HepG2 (cell line): ENCODE measurements at regions not wholly inside any gene's neighbourhood (a gene's known extent, or its start where the extent isn't known, plus 50 kb on each side); places are given as distances from the start of the nearest gene placed in this dataset.

Experiments used
- ATAC-seq: fragments of 200-7000 bp; cut with Tn5 transposase; 3 replicates; pipeline ENCODE4 v1.9.1; 2020; ENCODE audit warnings: mild to moderate bottlenecking, moderate library complexity
- BruUV-seq: library from RNA; stranded (reverse); fragments of 400-500 nt; replicated peaks from 2 replicates; lab custom pipeline; 2021; lab: Mats Ljungman, UMichigan
- CTCF ChIA-PET: fragments of 300-600 bp; formaldehyde crosslinking; extraction: SDS; loops from one replicate; lab custom pipeline; 2021; ENCODE audit warnings: low total read pairs, inconsistent platforms, low intra/inter-chr PET ratio; lab: Yijun Ruan, JAX
- POLR2A ChIA-PET: fragments of 350-600 bp; sonication (Branson Sonifier 250); formaldehyde crosslinking; loops from one replicate; lab custom pipeline; 2020; ENCODE audit warnings: antibody characterized with exemption, inconsistent platforms; lab: Yijun Ruan, JAX
- DNase-seq: peaks from one replicate; pipeline ENCODE4 v3.0.0-alpha.2; 2015; ENCODE audit warnings: low spot score
- FAIRE-seq: peaks from 3 replicates; lab custom pipeline; 2011; peaks lifted over from hg19 to GRCh38; lab: Jason Lieb, UNC
- H2AFZ ChIP-seq: one replicate; pipeline ENCODE4 v1.6.1; 2011; ENCODE audit warnings: low read length, inconsistent platforms
- H3K27ac ChIP-seq: fragments of 300-600 bp; 3 replicates; pipeline ENCODE4 v1.8.0; 2011; ENCODE audit warnings: mixed run types, mild to moderate bottlenecking, mixed read lengths, low read length, inconsistent platforms; ENCODE audit not compliant: insufficient read depth; ENCODE audit errors: extremely low read length
- H3K27me3 ChIP-seq, 2 experiments: fragments of 200-600 bp in 1 of 2; 2 replicates in 1 of 2; 3 replicates in 1 of 2; pipeline versions ENCODE4 v1.6.0 to v1.8.0; 2011; ENCODE audit warnings: low read length in 2 of 2, mild to moderate bottlenecking in 2 of 2, moderate library complexity in 2 of 2, inconsistent platforms in 1 of 2; ENCODE audit not compliant: insufficient read depth in 2 of 2, control insufficient read depth in 1 of 2
- H3K36me3 ChIP-seq, 2 experiments: fragments of 200-600 bp in 1 of 2; replicated peaks in 1 of 2; 2 replicates in 1 of 2; 3 replicates in 1 of 2; pipeline versions ENCODE4 v1.5.1 to v1.8.0; 2011; ENCODE audit warnings: low read length in 2 of 2, inconsistent platforms in 1 of 2; ENCODE audit not compliant: insufficient read depth in 2 of 2, control insufficient read depth in 1 of 2
- H3K4me1 ChIP-seq: 2 replicates; pipeline ENCODE4 v1.5.1; 2012; ENCODE audit warnings: low read length, inconsistent platforms; ENCODE audit not compliant: insufficient read depth
- H3K4me2 ChIP-seq: 2 replicates; pipeline ENCODE4 v1.6.0; 2011; ENCODE audit warnings: low read depth, low read length, inconsistent platforms
- H3K4me3 ChIP-seq, 3 experiments: fragments of 200-600 bp in 1 of 3; sonication (generic), shearing (Covaris generic) in 1 of 3; replicated peaks in 1 of 3; 2 replicates each; pipeline ENCODE4 v1.5.1; 2011 to 2016; ENCODE audit warnings: low read length in 3 of 3, inconsistent platforms in 2 of 3, low read depth in 2 of 3, mild to moderate bottlenecking in 2 of 3, control low read depth in 1 of 3, mixed read lengths in 1 of 3; ENCODE audit not compliant: insufficient read depth in 1 of 3
- H3K79me2 ChIP-seq: one replicate; pipeline ENCODE4 v1.6.1; 2011; ENCODE audit warnings: low read length, inconsistent platforms; ENCODE audit not compliant: insufficient read depth
- H3K9ac ChIP-seq: 2 replicates; pipeline ENCODE4 v1.6.0; 2011; ENCODE audit warnings: mild to moderate bottlenecking, low read depth, low read length, inconsistent platforms; ENCODE audit not compliant: insufficient read depth
- H3K9me3 ChIP-seq: 2 replicates; pipeline ENCODE4 v1.5.1; 2012; ENCODE audit warnings: mild to moderate bottlenecking, low read length
- H4K20me1 ChIP-seq: 2 replicates; pipeline ENCODE4 v1.6.0; 2011; ENCODE audit warnings: inconsistent platforms, mild to moderate bottlenecking, low read length, moderate library complexity; ENCODE audit not compliant: insufficient read depth
- DRAP1 ChIP-seq: IDR thresholded peaks from 2 replicates; pipeline ENCODE4 v1.6.1; 2016; ENCODE audit warnings: missing genetic modification reagents, missing compliant biosample characterization
- IRX3 ChIP-seq: sonication (generic); formaldehyde crosslinking; IDR thresholded peaks from 2 replicates; pipeline ENCODE4 v1.8.1; 2023; ENCODE audit warnings: mild to moderate bottlenecking, low read depth, missing genetic modification reagents, borderline replicate concordance
- NFYB ChIP-seq: sonication (generic); formaldehyde crosslinking; IDR thresholded peaks from 2 replicates; pipeline ENCODE4 v1.4.0; 2020; ENCODE audit warnings: missing genetic modification reagents
- SOX13 ChIP-seq, 3 experiments: fragments of 450-650 bp in 1 of 3; sonication (generic) in 1 of 3; formaldehyde crosslinking in 1 of 3; IDR thresholded peaks in 2 of 3; conservative IDR thresholded peaks in 1 of 3; 2 replicates each; pipeline versions ENCODE4 v1.5.0 to v1.6.1; 2016 to 2020; ENCODE audit warnings: antibody characterized with exemption in 1 of 3, mild to moderate bottlenecking in 1 of 3, missing compliant biosample characterization in 1 of 3, missing genetic modification reagents in 1 of 3, moderate library complexity in 1 of 3
- TEF ChIP-seq: sonication (generic); formaldehyde crosslinking; IDR thresholded peaks from 2 replicates; pipeline ENCODE4 v1.5.0; 2020; ENCODE audit warnings: missing genetic modification reagents
- ZFP36L1 ChIP-seq: sonication (generic); formaldehyde crosslinking; IDR thresholded peaks from 2 replicates; pipeline ENCODE4 v1.8.0; 2022; ENCODE audit warnings: mild to moderate bottlenecking, missing genetic modification reagents, moderate library complexity
- ZNF446 ChIP-seq: sonication (generic); formaldehyde crosslinking; IDR thresholded peaks from 2 replicates; pipeline ENCODE4 v1.5.0; 2020; ENCODE audit warnings: mild to moderate bottlenecking, missing genetic modification reagents
- ZNF468 ChIP-seq: sonication (generic); formaldehyde crosslinking; IDR thresholded peaks from 2 replicates; pipeline ENCODE4 v1.8.0; 2022; ENCODE audit warnings: mild to moderate bottlenecking, moderate library complexity, missing genetic modification reagents
- ZNF577 ChIP-seq: sonication (generic); formaldehyde crosslinking; IDR thresholded peaks from 2 replicates; pipeline ENCODE4 v1.4.0; 2020; ENCODE audit warnings: mild to moderate bottlenecking, low read depth, missing genetic modification reagents, borderline replicate concordance
- ZNF768 ChIP-seq: sonication (generic); formaldehyde crosslinking; IDR thresholded peaks from 2 replicates; pipeline ENCODE4 v1.4.0; 2020; ENCODE audit warnings: missing genetic modification reagents
- WGBS: methylation state at CpG from one replicate; pipeline ENCODE4 v1.1.6; 2017; ENCODE audit warnings: low lambda C conversion rate; 5-methylcytosine and 5-hydroxymethylcytosine counted together
- in situ Hi-C: cut with HindIII; loops from 2 replicates; pipeline ENCODE4 v1.10.0; 2017; ENCODE audit warnings: low pct_unique_long_range_greater_than_20kb; ENCODE audit not compliant: extremely low pct_ligation_motif_present
- intact Hi-C: fragments of 100-400 bp; cut with micrococcal nuclease; formaldehyde crosslinking; loops from one replicate; pipeline ENCODE4 v1.10.0; 2022; ENCODE audit not compliant: unreplicated experiment
- TF ChIP-seq, protein P1 (sequence below): sonication (generic); formaldehyde crosslinking; IDR thresholded peaks from 2 replicates; pipeline ENCODE4 v1.5.0; 2020; ENCODE audit warnings: mild to moderate bottlenecking, missing genetic modification reagents

GRCh38 chr20:60121903-60122302 lies 163.7 kb downstream of the CDH26 start:
- CTCF ChIA-PET = no interaction called here
- no TSS peak for BruUV-seq
- TF ChIP-seq SOX13 (IDR thresholded peaks at IDR 0.05) (no peak), SOX13 (CRISPR knock-in tag; conservative IDR thresholded peaks at IDR 0.05 in 1 of 2, IDR thresholded peaks at IDR 0.05 in 1 of 2) (no peak), ZNF446 (CRISPR knock-in tag) (no peak), ZNF577 (CRISPR knock-in tag) (no peak), NFYB (CRISPR knock-in tag) (no peak), DRAP1 (CRISPR knock-in tag) (no peak), ZFP36L1 (no peak), TEF (CRISPR knock-in tag) (no peak), IRX3 (CRISPR knock-in tag) (no peak), ZNF768 (CRISPR knock-in tag) (no peak), ZNF468 (CRISPR knock-in tag) (no peak)
- TF ChIP-seq, protein P1, sequence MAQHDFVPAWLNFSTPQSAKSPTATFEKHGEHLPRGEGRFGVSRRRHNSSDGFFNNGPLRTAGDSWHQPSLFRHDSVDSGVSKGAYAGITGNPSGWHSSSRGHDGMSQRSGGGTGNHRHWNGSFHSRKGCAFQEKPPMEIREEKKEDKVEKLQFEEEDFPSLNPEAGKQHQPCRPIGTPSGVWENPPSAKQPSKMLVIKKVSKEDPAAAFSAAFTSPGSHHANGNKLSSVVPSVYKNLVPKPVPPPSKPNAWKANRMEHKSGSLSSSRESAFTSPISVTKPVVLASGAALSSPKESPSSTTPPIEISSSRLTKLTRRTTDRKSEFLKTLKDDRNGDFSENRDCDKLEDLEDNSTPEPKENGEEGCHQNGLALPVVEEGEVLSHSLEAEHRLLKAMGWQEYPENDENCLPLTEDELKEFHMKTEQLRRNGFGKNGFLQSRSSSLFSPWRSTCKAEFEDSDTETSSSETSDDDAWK = no peak

More at GRCh38 chr20:60121903-60122302, 163.7 kb downstream of the CDH26 start:
- in situ Hi-C loops = no loop called here
- POLR2A ChIA-PET = no interaction called here
- DNase-seq (no peak), FAIRE-seq (no peak), ATAC-seq (no peak)
- H3K4me1 ChIP-seq = peaks cover 4% of the 10 kb centered on the region
- H3K4me2 ChIP-seq = no peak overlapping the region
- no peaks in the 10 kb centered on the region for H3K79me2 ChIP-seq
- no peak overlapping the region for H2AFZ ChIP-seq
- no peak overlapping the region for H3K27ac ChIP-seq
- H3K9me3 ChIP-seq = 0 out of 2 replicates have a peak, but pooled peaks cover under 1% of the 10 kb centered on the region
- H3K4me3 ChIP-seq = no peak overlapping the region
- H4K20me1 ChIP-seq = no peaks in the 10 kb centered on the region
- intact Hi-C loops = no loop called here
- no peaks in the 10 kb centered on the region for H3K36me3 ChIP-seq
- no peak overlapping the region for H3K9ac ChIP-seq
- 37% methylated on average over 9 of the region's 9 CpGs for WGBS
- peaks cover 0 to 7% of the 10 kb centered on the region in 2 experiments; a peak in 2 of 5 replicates for H3K27me3 ChIP-seq
